ENCODE measurements at regions not wholly inside any gene's neighbourhood (a gene's known extent, or its start where the extent isn't known, plus 50 kb on each side); places are given as distances from the start of the nearest gene placed in this dataset.

DNA sequence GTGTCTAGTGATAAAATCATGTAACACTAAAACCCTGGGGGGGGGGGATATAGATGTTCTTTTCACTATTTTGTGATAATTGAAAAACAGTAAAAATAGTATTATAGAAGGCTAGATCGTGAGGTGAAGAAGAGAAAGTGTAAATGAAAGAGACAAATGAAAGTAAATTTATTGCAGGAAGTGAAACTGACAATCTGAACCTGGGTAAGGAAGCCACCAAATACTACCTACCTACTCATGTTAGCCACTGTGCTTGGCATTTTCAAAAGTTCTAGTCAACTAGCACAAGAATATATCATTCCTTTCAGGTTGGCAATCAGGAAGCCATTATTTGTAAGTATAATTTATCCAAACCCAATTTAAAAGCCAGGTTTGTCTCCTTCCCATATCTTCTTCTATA lies 1366.1 kb downstream of the FAM133A start:
- TF ChIP-seq, protein P1, sequence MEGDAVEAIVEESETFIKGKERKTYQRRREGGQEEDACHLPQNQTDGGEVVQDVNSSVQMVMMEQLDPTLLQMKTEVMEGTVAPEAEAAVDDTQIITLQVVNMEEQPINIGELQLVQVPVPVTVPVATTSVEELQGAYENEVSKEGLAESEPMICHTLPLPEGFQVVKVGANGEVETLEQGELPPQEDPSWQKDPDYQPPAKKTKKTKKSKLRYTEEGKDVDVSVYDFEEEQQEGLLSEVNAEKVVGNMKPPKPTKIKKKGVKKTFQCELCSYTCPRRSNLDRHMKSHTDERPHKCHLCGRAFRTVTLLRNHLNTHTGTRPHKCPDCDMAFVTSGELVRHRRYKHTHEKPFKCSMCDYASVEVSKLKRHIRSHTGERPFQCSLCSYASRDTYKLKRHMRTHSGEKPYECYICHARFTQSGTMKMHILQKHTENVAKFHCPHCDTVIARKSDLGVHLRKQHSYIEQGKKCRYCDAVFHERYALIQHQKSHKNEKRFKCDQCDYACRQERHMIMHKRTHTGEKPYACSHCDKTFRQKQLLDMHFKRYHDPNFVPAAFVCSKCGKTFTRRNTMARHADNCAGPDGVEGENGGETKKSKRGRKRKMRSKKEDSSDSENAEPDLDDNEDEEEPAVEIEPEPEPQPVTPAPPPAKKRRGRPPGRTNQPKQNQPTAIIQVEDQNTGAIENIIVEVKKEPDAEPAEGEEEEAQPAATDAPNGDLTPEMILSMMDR (conservative IDR thresholded peaks at IDR 0.05; ENCODE audit: low read length) = no peak
- no peak for TF ChIP-seq EZH2phosphoT487 (IDR thresholded peaks at IDR 0.05; ENCODE audit: borderline replicate concordance, low read depth, low read length)

All from OCI-LY7 (cell line).